Activated CD4-positive, alpha-beta memory T cell treated with anti-CD3 and anti-CD28 coated beads, Interleukin-2, amount 10 ng/mL, durations not matched to agents 7 days and 5 days (primary cell): ENCODE measurements at regions not wholly inside any gene's neighbourhood (a gene's known extent, or its start where the extent isn't known, plus 50 kb on each side); places are given as distances from the start of the nearest gene placed in this dataset.

Source experiments
- CTCF ChIA-PET: fragments of 350-600 bp; sonication (Branson Sonifier 250); formaldehyde crosslinking; loops from one replicate; lab custom pipeline; 2021; ENCODE audit warnings: antibody characterized with exemption, inconsistent platforms; lab: Charles Lee
- POLR2A ChIA-PET: fragments of 350-600 bp; sonication (Branson Sonifier 250); formaldehyde crosslinking; loops from one replicate; lab custom pipeline; 2021; ENCODE audit warnings: antibody characterized with exemption; lab: Charles Lee
- DNase-seq: peaks from one replicate; pipeline ENCODE4 v3.0.0-alpha.2; 2020
- H3K27ac Mint-ChIP-seq: one replicate; pipeline ENCODE4 v1.8.0; 2021; ENCODE audit warnings: mild to moderate bottlenecking, mixed read lengths
- H3K27me3 Mint-ChIP-seq: one replicate; pipeline ENCODE4 v1.8.0; 2021; ENCODE audit warnings: mixed read lengths
- H3K36me3 Mint-ChIP-seq: one replicate; pipeline ENCODE4 v1.8.0; 2021; ENCODE audit warnings: low read depth, mixed read lengths
- H3K4me1 Mint-ChIP-seq: one replicate; pipeline ENCODE4 v1.8.0; 2021; ENCODE audit warnings: mixed read lengths
- H3K4me3 Mint-ChIP-seq: one replicate; pipeline ENCODE4 v1.8.0; 2021; ENCODE audit warnings: mild to moderate bottlenecking, mixed read lengths
- H3K9me3 Mint-ChIP-seq: one replicate; pipeline ENCODE4 v1.8.0; 2021; ENCODE audit warnings: mixed read lengths

GRCh38 chr3:22568285-22568684, 634.8 kb upstream of the UBE2E2 start:
- Mint-ChIP-seq H3K9me3 (no peaks in the 10 kb centered on the region), H3K4me1 (no peaks in the 10 kb centered on the region), H3K36me3 (no peaks in the 10 kb centered on the region), H3K4me3 (no peak overlapping the region), H3K27me3 (no peaks in the 10 kb centered on the region), H3K27ac (no peak overlapping the region)
- ChIA-PET CTCF (no interaction called here), POLR2A (no interaction called here)
- DNase-seq = no peak

GRCh38 chr3:22569570-22569969, 633.6 kb upstream of the UBE2E2 start:
- Mint-ChIP-seq H3K27me3 (no peaks in the 10 kb centered on the region), H3K4me3 (no peak overlapping the region), H3K36me3 (no peaks in the 10 kb centered on the region), H3K27ac (no peak overlapping the region), H3K4me1 (no peaks in the 10 kb centered on the region), H3K9me3 (no peaks in the 10 kb centered on the region)
- ChIA-PET POLR2A (no interaction called here), CTCF (no interaction called here)
- DNase-seq = no peak

GRCh38 chr3:22581007-22581406, 622.1 kb upstream of the UBE2E2 start:
- Mint-ChIP-seq H3K9me3 (peaks cover 5% of the 10 kb centered on the region), H3K4me3 (no peak overlapping the region), H3K4me1 (no peaks in the 10 kb centered on the region), H3K27me3 (no peaks in the 10 kb centered on the region), H3K27ac (no peak overlapping the region), H3K36me3 (no peaks in the 10 kb centered on the region)
- CTCF ChIA-PET = no interaction called here
- POLR2A ChIA-PET = no interaction called here
- no peak for DNase-seq

GRCh38 chr3:22582266-22582665, 620.9 kb upstream of the UBE2E2 start:
- Mint-ChIP-seq H3K27ac (no peak overlapping the region), H3K4me1 (no peaks in the 10 kb centered on the region), H3K4me3 (no peak overlapping the region), H3K9me3 (peaks cover 6% of the 10 kb centered on the region), H3K36me3 (no peaks in the 10 kb centered on the region), H3K27me3 (no peaks in the 10 kb centered on the region)
- POLR2A ChIA-PET = no interaction called here
- no peak for DNase-seq
- CTCF ChIA-PET = no interaction called here

GRCh38 chr3:22585504-22585903, 617.6 kb upstream of the UBE2E2 start:
- no peaks in the 10 kb centered on the region for H3K4me1 Mint-ChIP-seq
- ChIA-PET CTCF (no interaction called here), POLR2A (no interaction called here)
- peaks cover 6% of the 10 kb centered on the region for H3K9me3 Mint-ChIP-seq
- no peaks in the 10 kb centered on the region for H3K27me3 Mint-ChIP-seq
- no peak overlapping the region for H3K27ac Mint-ChIP-seq
- H3K36me3 Mint-ChIP-seq = no peaks in the 10 kb centered on the region
- no peak for DNase-seq
- H3K4me3 Mint-ChIP-seq = no peak overlapping the region

- Mint-ChIP-seq H3K9me3 (peaks cover 6% of the 10 kb centered on the region), H3K27ac (no peak overlapping the region), H3K4me3 (no peak overlapping the region), H3K27me3 (no peaks in the 10 kb centered on the region), H3K4me1 (no peaks in the 10 kb centered on the region), H3K36me3 (no peaks in the 10 kb centered on the region)
- POLR2A ChIA-PET = no interaction called here
- no peak for DNase-seq
- CTCF ChIA-PET = no interaction called here
These were observed 617.2 kb upstream of the UBE2E2 start for GRCh38 chr3:22585911-22586310.

GRCh38 chr3:22587446-22587845, 615.7 kb upstream of the UBE2E2 start:
- ChIA-PET POLR2A (no interaction called here), CTCF (interaction anchor here (0.7 kb wide), 1 partner anchor 150 kb away, joined by 4 read pairs; no protein-coding TSS in a partner anchor)
- H3K4me3 Mint-ChIP-seq = no peak overlapping the region
- H3K27ac Mint-ChIP-seq = no peak overlapping the region
- DNase-seq = no peak
- peaks cover 6% of the 10 kb centered on the region for H3K9me3 Mint-ChIP-seq
- H3K4me1 Mint-ChIP-seq = no peaks in the 10 kb centered on the region
- no peaks in the 10 kb centered on the region for H3K36me3 Mint-ChIP-seq
- H3K27me3 Mint-ChIP-seq = no peaks in the 10 kb centered on the region

- Mint-ChIP-seq H3K4me3 (no peak overlapping the region), H3K4me1 (no peaks in the 10 kb centered on the region), H3K27me3 (no peaks in the 10 kb centered on the region), H3K27ac (no peak overlapping the region), H3K36me3 (no peaks in the 10 kb centered on the region), H3K9me3 (peaks cover 3% of the 10 kb centered on the region)
- CTCF ChIA-PET = no interaction called here
- POLR2A ChIA-PET = no interaction called here
- DNase-seq = no peak
These were observed 609.5 kb upstream of the UBE2E2 start for GRCh38 chr3:22593638-22594037.

GRCh38 chr3:22594990-22595389, 608.1 kb upstream of the UBE2E2 start:
- H3K27me3 Mint-ChIP-seq = no peaks in the 10 kb centered on the region
- peaks cover 3% of the 10 kb centered on the region for H3K9me3 Mint-ChIP-seq
- ChIA-PET CTCF (no interaction called here), POLR2A (no interaction called here)
- H3K4me1 Mint-ChIP-seq = no peaks in the 10 kb centered on the region
- H3K36me3 Mint-ChIP-seq = no peaks in the 10 kb centered on the region
- no peak overlapping the region for H3K27ac Mint-ChIP-seq
- H3K4me3 Mint-ChIP-seq = no peak overlapping the region
- no peak for DNase-seq

GRCh38 chr3:22606461-22606860, 596.7 kb upstream of the UBE2E2 start:
- ChIA-PET CTCF (no interaction called here), POLR2A (no interaction called here)
- peaks cover 2% of the 10 kb centered on the region for H3K9me3 Mint-ChIP-seq
- DNase-seq = no peak
- H3K36me3 Mint-ChIP-seq = no peaks in the 10 kb centered on the region
- no peak overlapping the region for H3K4me3 Mint-ChIP-seq
- H3K27me3 Mint-ChIP-seq = no peaks in the 10 kb centered on the region
- no peaks in the 10 kb centered on the region for H3K4me1 Mint-ChIP-seq
- H3K27ac Mint-ChIP-seq = no peak overlapping the region

GRCh38 chr3:22606938-22607337, 596.2 kb upstream of the UBE2E2 start:
- CTCF ChIA-PET = no interaction called here
- H3K36me3 Mint-ChIP-seq = no peaks in the 10 kb centered on the region
- DNase-seq = no peak
- no peaks in the 10 kb centered on the region for H3K27me3 Mint-ChIP-seq
- H3K4me1 Mint-ChIP-seq = no peaks in the 10 kb centered on the region
- H3K9me3 Mint-ChIP-seq = peaks cover 2% of the 10 kb centered on the region
- POLR2A ChIA-PET = no interaction called here
- no peak overlapping the region for H3K27ac Mint-ChIP-seq
- no peak overlapping the region for H3K4me3 Mint-ChIP-seq

GRCh38 chr3:22608093-22608492, 595.0 kb upstream of the UBE2E2 start:
- no peaks in the 10 kb centered on the region for H3K4me1 Mint-ChIP-seq
- ChIA-PET CTCF (no interaction called here), POLR2A (no interaction called here)
- H3K4me3 Mint-ChIP-seq = no peak overlapping the region
- H3K27ac Mint-ChIP-seq = no peak overlapping the region
- peaks cover 2% of the 10 kb centered on the region for H3K9me3 Mint-ChIP-seq
- no peak for DNase-seq
- no peaks in the 10 kb centered on the region for H3K36me3 Mint-ChIP-seq
- H3K27me3 Mint-ChIP-seq = no peaks in the 10 kb centered on the region

GRCh38 chr3:22608721-22609120, 594.4 kb upstream of the UBE2E2 start:
- Mint-ChIP-seq H3K36me3 (no peaks in the 10 kb centered on the region), H3K27me3 (no peaks in the 10 kb centered on the region), H3K4me3 (no peak overlapping the region), H3K9me3 (peaks cover 2% of the 10 kb centered on the region), H3K27ac (no peak overlapping the region), H3K4me1 (no peaks in the 10 kb centered on the region)
- no peak for DNase-seq
- ChIA-PET POLR2A (no interaction called here), CTCF (no interaction called here)

- Mint-ChIP-seq H3K36me3 (no peaks in the 10 kb centered on the region), H3K4me3 (no peak overlapping the region), H3K9me3 (peaks cover 2% of the 10 kb centered on the region), H3K4me1 (no peaks in the 10 kb centered on the region), H3K27ac (no peak overlapping the region), H3K27me3 (no peaks in the 10 kb centered on the region)
- POLR2A ChIA-PET = no interaction called here
- CTCF ChIA-PET = no interaction called here
- DNase-seq = no peak
These were observed 594.0 kb upstream of the UBE2E2 start for GRCh38 chr3:22609139-22609538.

- no peaks in the 10 kb centered on the region for H3K27me3 Mint-ChIP-seq
- ChIA-PET POLR2A (no interaction called here), CTCF (no interaction called here)
- H3K9me3 Mint-ChIP-seq = peaks cover 3% of the 10 kb centered on the region
- no peaks in the 10 kb centered on the region for H3K4me1 Mint-ChIP-seq
- H3K27ac Mint-ChIP-seq = no peak overlapping the region
- no peaks in the 10 kb centered on the region for H3K36me3 Mint-ChIP-seq
- DNase-seq = no peak
- H3K4me3 Mint-ChIP-seq = no peak overlapping the region
These were observed 590.2 kb upstream of the UBE2E2 start for GRCh38 chr3:22612927-22613326.
